HG03521 (cell line): ENCODE measurements at regions not wholly inside any gene's neighbourhood (a gene's known extent, or its start where the extent isn't known, plus 50 kb on each side); places are given as distances from the start of the nearest gene placed in this dataset.
"Not testable (repeated sequence)": the region's sequence is repeated elsewhere in the genome, so short reads cannot be mapped to it uniquely, and the experiment has no call there.

Experiments used
- ATAC-seq: cut with Tn5 transposase; IDR thresholded peaks from one replicate; pipeline ENCODE4 v1.9.1; 2021; ENCODE audit warnings: mild to moderate bottlenecking, moderate library complexity; ENCODE audit not compliant: unreplicated experiment

DNA sequence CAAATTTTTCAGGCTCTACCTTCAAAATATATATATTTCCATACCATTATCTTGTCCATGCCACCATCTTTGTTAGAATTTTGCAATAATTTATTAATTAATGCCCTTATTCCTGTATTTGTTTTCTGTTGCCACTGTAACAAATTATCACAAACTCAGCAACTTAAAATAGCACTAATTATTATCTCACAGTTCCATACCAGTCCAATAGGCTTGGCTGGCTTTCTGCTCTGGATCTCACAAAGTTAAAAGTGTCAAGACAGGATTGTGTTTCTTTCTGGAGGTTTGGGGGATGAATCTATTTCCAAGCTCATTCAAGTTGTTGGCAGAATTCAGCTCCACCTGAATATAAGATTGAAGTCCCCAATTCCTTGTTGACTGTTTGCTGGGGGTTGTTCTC, 58.6 kb upstream of the SLC38A4 start:
- ATAC-seq, result no peak

DNA sequence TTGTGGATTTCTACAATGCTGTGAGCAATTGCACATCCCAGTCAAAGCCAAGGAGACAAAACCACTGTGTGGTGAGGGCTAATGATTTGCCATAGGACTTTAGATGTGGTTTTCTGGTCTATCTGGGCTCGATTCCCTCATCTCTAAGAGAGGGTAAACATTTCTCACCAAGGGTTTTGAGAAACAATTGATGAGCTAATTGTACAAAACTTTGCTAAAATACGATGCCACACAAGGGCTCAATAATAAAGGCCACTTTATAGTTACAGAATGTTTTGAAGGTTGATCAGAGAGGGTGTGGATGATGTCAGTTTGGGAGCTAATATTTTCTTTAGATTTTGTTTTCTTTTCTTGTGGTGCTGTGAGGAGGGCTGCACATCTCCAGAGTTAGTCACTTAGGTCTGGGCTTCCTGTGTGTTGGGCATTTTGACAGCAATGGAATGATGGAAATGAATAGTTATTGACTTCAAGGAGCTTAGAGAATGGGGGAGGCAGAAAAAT, 60.8 kb upstream of the SLC38A4 start:
- no peak for ATAC-seq

DNA sequence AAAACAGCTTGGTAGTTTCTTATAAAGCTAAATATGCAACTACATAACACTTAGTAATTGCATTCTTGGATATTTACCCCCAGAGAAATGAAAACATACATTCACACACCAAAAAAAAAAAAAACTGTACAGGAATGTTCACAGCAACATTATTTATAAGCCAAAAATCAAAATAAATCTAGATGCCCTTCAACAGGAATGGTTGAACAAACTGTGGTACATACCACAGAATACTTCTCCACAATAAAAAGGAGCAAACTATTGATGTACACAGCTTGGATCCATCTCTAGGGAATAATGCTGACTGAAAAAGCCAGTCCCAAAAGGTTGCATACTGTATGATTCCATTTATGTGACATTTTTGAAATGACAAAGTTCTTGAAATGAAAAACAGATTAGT, 62.1 kb upstream of the SLC38A4 start:
- ATAC-seq, result no peak

DNA sequence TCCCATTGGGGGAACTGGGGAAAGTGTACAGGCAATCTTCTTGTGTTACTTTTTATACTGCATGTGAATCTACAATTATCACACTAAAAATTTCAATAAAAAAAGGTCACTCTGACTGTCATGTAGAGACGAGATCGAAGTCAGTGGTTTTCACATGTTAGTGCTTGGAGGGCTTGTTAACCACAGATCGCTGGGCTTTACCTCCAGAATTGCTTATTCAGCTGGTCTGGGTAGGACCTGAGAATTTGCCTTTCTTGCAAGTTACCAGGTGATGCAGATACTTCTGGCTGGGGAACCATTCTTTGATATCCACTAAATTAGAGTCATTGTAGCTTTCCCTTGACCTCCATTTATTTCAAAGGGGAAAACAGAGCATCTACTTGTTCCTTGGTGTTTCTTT, 62.8 kb upstream of the SLC38A4 start:
- ATAC-seq, result no peak

DNA sequence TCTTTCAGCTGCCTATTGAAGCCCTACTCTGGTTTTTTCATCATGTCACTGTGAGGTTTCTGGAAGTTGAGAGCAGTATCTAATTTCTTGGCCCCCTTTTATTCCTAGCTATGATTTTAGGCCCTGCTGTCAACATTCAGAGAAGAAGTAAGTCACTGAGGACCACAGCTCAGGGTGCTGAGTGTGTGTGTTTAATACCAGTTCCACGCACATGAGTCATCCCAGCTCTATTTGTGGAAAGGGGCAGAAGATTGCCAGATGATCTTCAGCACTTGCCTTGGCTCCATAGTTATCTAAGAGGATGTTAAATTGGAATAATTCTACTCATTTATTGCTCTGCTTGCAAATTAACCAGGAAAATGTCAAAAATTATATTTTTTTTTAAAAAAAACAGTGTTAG, 65.5 kb upstream of the SLC38A4 start:
- ATAC-seq, result no peak

DNA sequence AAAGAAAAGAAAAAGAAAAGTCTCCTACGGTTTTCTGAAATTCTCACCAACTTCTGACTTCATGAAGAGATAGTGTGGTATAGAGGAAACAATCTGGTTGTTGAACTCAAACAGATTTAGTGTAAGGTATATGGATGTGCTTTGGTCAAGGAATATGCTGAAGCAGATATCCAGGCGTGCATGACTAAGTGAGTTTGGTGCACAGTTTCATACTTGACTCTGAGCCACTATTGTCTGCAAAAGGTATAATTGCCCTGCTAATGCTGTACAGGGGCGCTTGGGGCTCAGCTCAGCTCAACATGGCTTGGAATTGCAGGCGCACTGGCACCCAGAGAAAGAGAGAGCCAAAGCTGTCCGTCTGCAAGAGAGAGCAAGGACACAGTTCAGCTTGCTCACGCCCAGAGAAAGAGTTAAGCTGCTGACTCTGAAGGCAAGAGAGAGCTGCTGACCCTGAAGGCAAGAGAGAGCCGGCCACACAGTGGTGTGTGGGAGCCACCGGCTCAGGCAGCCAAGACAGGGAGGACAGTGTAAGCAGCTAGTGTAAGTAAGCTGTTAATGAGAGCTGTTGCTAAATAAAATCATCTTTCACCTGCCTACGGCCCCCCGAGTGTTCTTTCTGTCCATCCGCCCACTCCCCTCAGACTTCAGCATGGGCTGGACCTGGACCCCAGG, 66.4 kb upstream of the SLC38A4 start:
- no peak for ATAC-seq

DNA sequence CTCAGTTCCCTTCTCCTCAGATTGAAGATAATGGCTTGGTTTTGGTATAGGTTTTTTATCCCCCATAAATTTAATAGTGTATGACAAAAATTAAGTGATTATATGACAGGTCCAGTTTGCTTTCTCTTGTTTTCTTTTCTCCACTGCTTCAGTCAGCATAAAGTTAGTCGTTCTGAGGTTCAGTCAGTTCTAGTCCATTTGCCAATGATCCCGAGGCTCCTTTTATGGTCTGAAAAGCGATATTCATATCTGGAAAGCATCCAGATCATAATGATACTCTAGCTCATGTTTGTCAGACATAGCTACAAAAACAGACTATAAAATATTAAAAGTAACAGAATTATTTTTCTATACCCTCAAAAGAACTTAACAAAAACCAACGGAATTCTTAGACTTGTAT, 67.1 kb upstream of the SLC38A4 start:
- no peak for ATAC-seq

DNA sequence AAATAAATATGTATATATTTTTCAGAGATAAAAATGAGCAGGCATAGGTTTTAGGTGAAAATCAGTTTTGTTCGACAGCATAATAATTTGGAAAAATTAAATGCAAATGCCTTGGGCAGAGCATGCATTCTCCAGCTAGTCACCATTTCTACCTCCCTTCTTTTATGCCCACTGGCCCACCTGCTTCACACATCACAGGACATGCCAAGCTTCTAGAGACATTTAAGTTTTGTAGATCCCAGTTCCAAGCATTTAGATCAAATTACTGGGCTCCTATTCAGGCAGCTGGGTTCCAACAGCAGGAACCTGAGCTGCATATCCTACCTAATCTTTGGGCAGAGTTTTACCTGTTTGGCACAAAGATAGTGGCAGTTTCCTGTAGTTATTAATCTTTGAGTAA, 67.6 kb upstream of the SLC38A4 start:
- no peak for ATAC-seq

DNA sequence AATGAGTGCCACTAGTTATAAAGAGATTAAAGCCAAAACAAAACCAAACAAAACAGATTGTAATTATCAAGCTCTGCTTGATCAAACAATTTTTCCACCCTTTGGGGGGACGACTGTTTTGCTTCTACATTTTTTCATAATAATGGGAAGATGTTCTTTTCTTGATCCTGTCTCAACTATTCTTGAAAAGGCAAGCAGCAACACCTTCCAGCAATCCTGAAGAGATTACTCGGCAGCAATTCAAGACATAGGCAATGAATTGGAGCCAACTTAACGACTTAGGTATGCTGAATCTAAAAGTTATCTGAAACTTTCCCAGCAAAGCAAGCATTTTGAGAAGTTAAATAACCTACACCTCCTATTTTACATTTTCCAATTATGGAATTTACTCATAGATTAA, 69.9 kb upstream of the SLC38A4 start:
- no peak for ATAC-seq

DNA sequence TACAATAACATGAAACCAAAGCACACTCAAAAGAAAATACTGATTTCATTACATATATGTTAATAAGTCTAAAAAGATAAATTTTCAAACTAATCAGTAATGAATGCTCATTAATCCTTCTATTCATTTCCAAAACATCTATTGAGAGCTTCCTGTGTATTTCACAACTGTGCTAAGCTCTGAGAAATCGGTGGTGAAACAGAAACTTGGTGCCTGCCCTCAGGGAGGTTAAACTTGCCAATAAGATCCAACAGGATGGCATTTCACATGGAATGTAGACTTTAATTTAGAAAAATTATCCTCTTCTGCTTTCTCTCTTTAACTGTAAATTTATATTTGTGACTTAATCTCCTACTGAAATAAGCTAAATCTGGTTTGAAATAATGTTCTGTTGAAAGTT, 70.9 kb upstream of the SLC38A4 start:
- no peak for ATAC-seq

DNA sequence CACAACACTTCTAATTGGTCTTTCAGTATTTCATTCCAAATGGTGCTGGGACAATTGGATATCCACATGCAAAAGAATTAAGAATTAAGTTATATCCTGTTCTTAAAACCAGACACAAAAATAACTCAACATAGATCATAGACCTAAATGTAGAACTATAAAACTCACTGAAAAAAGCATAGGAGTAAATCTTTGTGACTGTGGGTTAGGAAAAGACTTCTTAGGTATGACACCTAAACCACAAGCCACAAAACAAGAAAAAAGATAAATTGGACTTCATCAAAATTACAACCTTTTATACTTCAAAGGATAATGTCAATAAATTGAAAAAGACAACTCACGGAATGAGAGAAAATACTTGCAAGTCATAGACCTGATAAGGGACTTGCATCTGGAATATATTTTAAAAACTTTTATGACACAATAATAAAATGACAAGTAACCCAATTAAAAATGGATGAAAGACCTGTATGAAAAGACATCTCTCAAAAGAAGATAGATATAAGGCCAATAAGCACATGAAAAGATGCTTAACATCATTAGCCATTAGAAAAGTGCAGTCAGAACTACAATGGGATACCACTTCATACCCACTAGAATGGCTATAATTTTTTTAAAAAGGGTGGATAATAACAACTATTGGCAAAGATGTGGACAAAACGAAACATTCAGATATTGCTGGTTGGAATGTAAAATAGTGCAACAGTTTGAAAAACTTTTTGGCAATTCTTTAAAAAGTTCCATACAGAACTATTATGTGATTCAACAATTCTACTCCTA, 72.5 kb upstream of the SLC38A4 start:
- ATAC-seq, result no peak

DNA sequence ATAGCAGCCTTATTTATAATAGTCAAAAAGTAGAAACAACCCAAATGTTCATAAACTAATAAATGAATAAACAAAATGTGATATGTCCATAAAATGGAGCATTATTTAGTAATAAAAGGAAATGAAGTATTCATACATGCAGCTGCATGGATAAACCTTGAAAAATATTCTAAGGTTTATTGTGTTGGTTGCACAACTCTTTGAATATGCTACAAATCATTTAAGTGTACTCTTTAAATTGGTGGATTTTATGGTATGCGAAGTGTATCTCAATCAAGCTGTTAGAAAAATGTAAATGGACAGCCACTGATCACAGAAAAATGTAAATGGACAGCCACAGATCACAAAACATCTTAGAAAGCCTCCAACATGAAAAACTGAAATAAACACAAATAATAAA, 73.2 kb upstream of the SLC38A4 start:
- no peak for ATAC-seq

DNA sequence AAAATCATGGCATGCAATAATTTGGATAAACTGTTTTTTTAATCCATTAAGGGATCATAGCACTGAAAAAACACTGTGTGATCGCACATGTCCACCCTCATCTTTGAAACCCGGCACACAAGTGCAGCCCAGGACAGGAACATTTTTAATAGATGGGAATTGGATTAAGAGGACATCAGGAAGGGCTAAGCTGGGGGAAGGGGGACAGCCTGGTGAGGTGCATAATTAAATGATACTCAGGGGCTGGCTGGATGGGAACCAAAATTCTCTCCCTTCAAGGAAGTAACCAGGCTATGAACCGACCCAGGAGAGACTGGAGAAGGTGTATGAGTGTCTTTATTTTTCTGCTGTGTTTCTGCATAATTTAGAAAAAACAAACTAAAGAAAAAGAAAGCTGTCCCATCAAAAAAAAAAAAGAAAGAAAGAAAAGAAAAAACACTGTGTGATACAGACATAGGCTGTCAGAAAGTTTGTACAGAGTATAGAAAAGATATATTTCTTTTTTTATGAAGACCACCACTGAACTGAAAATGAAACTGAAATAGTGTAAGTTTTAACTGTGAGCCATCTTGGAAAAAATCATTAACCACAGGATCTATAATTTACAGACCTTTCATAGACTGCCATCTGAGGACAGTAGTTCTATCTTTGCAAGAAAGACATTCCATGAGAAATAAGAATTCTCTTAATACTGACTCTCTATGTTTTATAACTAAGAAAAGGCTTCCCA, 75.1 kb upstream of the SLC38A4 start:
- no peak for ATAC-seq

DNA sequence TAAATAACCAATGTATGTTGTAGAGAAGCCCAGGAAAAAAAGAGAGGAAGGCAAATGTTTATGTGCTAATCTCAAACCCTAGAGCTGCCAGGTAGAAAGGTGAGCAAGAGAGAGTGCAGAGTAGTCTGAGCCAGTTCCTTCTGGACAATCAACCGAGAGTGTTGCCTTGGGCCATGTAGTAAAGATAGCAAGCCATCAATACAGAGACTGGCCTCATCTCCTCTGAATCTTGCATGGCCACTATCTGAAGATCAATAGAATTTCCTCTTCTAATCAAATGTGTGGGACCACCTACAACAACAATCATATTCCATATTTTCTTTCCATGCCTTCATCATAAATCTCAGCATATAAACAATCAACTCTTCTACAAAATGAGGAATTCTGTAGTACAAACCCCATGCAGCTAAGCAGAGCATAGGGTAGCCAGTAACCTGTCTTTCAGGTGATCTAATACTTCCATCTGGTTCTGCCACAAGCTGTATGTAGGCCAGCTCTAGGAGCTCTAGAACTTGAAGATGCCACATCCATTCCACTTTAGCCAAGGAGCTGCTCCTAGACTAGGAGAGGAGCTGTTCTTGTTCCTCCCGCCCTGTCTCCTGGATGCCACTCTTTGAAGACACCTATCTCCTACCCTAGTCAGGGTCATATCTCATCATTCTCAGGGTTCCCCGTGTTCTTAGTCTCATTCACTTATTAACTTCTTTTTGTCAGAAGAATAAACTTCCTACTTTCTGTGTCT, 75.8 kb upstream of the SLC38A4 start:
- no peak for ATAC-seq

DNA sequence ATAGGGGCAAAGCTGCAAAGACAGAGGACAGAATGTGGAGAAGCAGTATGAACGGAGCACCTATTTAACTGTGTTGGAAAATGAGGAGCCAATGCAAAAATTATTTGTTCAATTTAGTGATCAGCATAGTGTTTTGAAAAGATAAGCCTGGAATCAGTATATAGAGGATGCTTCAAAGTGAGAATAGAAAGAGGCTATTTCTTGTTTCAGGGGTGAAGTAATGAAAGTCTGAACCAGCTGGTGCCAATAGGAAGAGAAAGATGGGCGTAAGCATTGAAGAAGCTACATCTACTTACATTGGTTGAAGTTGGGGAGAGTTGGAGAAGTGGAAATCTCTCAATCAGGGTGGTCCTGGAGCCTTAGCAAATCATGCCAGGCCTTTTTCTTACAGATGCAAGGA, 77.3 kb upstream of the SLC38A4 start:
- no peak for ATAC-seq

DNA sequence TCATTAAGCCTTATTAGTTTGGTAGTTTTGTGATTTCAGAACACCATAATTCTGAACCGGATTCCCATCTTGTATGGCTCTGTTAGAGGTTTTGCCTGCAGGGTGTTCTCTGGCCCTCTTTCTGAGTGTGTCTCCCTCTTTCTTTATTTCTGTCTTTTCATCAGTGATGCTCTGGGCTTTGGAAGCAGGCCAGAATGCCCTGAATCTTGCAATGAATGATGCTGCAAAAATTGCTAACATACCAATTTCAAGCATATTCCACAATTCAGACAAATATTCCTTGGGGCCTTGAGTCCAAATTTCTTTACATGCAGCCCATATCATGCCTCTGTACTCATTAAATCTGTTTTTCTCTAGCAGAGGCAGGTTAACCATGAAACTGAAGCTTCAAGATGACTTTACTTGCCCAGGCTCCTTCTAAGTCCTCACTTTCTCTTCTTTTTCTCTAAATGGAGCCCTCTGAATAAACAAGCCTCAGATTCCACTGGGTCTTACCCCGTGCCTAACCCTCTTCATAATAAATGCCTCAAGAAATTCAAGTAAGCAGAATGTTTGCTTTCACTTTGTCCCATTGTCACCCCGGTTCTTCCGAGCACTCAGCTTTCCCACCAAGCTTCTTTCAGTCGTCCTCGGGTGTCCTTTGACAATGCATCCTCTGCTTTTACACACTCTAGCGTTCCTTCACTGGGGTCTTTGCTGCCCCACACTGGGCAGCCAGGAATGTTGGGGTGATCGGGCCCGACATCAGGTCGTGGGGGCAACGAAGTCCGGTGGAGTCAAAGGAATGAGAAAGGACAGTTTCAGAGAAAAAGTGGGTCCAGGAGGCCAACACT, 78.8 kb upstream of the SLC38A4 start:
- ATAC-seq, result no peak

DNA sequence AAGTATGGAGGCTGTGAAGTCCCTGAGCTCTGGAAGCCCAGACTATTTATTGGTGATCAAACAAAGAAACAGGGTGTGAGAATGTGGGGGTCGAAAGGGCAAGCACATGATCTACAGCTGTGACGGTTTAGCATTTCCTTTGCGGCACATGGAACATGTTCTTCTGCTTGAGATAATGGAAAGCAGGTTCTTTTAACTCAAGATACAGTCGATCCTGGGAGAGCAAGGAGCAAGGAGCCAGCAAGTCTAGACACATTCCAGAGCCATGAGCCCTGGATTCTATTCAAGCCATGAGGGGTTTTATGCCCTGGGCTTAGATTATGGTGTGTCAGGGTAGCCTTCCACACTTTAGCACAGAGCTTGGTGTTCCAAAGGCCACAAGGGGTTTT, 79.4 kb upstream of the SLC38A4 start:
- not testable (repeated sequence) for ATAC-seq

DNA sequence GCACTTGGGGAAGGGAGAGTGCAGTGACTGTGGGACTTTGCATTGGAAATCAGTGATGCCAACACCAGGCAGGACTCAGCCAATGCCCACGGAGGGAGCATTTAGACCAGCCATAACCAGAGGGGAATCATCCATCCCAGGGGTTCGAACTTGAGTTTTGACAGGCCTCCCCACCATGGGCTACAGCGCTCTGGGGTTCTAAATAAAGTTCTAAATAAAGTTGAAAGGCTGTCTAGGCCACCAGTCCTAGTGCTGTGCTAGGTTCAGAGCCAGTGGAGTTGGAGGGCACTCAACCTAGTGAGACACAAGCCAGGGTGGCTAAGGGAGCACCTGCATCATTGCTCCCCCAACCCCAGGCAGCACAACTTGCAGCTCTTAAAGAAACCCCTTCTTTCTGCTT, 82.0 kb upstream of the SLC38A4 start:
- ATAC-seq, result no peak

DNA sequence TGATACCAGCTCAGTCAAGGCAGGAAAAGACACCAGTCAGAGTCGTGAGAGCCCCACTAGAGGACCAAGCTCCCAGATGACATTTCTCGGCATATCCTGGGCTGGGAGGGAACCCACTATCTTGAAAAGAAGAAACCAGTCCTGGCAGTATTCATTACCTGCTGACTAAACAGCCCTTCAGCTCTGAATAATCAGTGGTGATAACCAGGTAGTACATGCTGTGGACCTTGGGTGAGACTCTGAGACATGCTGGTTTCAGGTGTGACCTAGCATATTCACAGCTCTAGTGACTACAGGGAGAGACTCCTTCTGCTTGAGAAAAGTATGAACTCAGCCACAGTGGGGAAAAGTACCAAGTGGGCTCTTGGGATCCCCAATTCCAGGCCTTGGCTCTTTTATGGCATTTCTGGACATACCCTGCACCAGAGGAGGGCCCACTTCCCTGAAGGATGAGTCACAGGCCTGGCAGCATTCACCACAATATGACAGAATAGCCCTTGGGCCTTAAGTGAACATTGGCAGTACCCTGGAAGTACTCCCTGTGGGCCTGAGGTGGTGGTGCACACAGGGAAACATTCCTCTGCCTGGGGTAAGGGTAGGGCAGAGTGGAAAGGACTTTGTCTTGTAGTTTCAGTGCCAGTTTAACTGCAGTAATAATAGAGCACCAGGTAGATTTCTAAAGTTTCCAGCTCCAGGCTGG, 82.6 kb upstream of the SLC38A4 start:
- ATAC-seq, result no peak
